Breast epithelium (tissue), 4 donors: ENCODE measurements at regions not wholly inside any gene's neighbourhood (a gene's known extent, or its start where the extent isn't known, plus 50 kb on each side); places are given as distances from the start of the nearest gene placed in this dataset.

Experiments used
- DNase-seq, 2 donors: peaks; one replicate each; pipeline ENCODE4 v3.0.0-alpha.2; 2019; ENCODE audit warnings: low spot score in 2 of 2
- H3K27ac ChIP-seq, 2 donors: fragments of 200-600 bp; sonication (generic) in 1 of 2; one replicate each; pipeline ENCODE4 v1.5.1; 2016 to 2019; ENCODE audit warnings: mild to moderate bottlenecking in 1 of 2
- H3K27me3 ChIP-seq, 2 donors: fragments of 200-600 bp; sonication (generic) in 1 of 2; one replicate each; pipeline versions ENCODE4 v1.5.1 to v1.6.0; 2017 to 2019; ENCODE audit warnings: control low read depth in 1 of 2, mild to moderate bottlenecking in 1 of 2
- H3K36me3 ChIP-seq: fragments of 200-600 bp; one replicate; pipeline ENCODE4 v1.5.1; 2019
- H3K4me1 ChIP-seq, 2 donors: fragments of 200-600 bp; sonication (generic); one replicate each; pipeline ENCODE4 v1.5.1; 2016 to 2019; ENCODE audit warnings: control low read depth in 1 of 2
- H3K4me3 ChIP-seq, 3 donors: fragments of 200-600 bp; sonication (generic); 1 replicate in 2 of 3; 2 replicates in 1 of 3; pipeline ENCODE4 v1.5.1; 2016 to 2019; ENCODE audit warnings: mild to moderate bottlenecking in 3 of 3, moderate library complexity in 2 of 3
- H3K9me3 ChIP-seq, 2 donors: fragments of 200-600 bp; sonication (generic) in 1 of 2; one replicate each; pipeline ENCODE4 v1.5.1; 2016 to 2019; ENCODE audit warnings: control low read depth in 1 of 2
- CTCF ChIP-seq, 3 donors: fragments of 450-650 bp; IDR thresholded peaks; one replicate each; pipeline ENCODE4 v1.5.1; 2016 to 2017; ENCODE audit warnings: antibody characterized with exemption in 3 of 3, mild to moderate bottlenecking in 3 of 3, moderate library complexity in 3 of 3
- POLR2A ChIP-seq: fragments of 450-650 bp; IDR thresholded peaks from one replicate; pipeline ENCODE4 v1.6.1; 2016; ENCODE audit warnings: antibody characterized with exemption, mild to moderate bottlenecking, moderate library complexity
- POLR2AphosphoS5 ChIP-seq, 3 donors: sonication (generic); formaldehyde crosslinking; IDR thresholded peaks; one replicate each; pipeline ENCODE4 v1.6.1; 2017; ENCODE audit warnings: antibody characterized with exemption in 3 of 3
- intact Hi-C: fragments of 100-400 bp; cut with DNase I; formaldehyde crosslinking; loops from one replicate; pipeline ENCODE4 v1.15.1; 2023; ENCODE audit warnings: low total_unique reads

- H3K4me3 ChIP-seq = no peak overlapping the region
- no peaks in the 10 kb centered on the region for H3K9me3 ChIP-seq
- TF ChIP-seq POLR2AphosphoS5 (IDR thresholded peaks at IDR 0.05) = no peak
- TF ChIP-seq CTCF (IDR thresholded peaks at IDR 0.05) = no peak
- intact Hi-C loops = no loop called here
- no peaks in the 10 kb centered on the region for H3K27me3 ChIP-seq
- no peak for DNase-seq
- no peak overlapping the region for H3K27ac ChIP-seq
- no peaks in the 10 kb centered on the region for H3K36me3 ChIP-seq
- H3K4me1 ChIP-seq = no peaks in the 10 kb centered on the region
These were observed 84.4 kb upstream of the FAM171A1 start for GRCh38 chr10:15455456-15455855.

GRCh38 chr10:15453926-15454325, 82.8 kb upstream of the FAM171A1 start:
- TF ChIP-seq CTCF (IDR thresholded peaks at IDR 0.05) = no peak
- no peak for TF ChIP-seq POLR2A
- TF ChIP-seq POLR2AphosphoS5 (IDR thresholded peaks at IDR 0.05) = no peak
- Histone ChIP-seq H3K9me3 (no peaks in the 10 kb centered on the region), H3K36me3 (no peaks in the 10 kb centered on the region), H3K4me3 (no peak overlapping the region), H3K27ac (no peak overlapping the region), H3K4me1 (no peaks in the 10 kb centered on the region), H3K27me3 (no peaks in the 10 kb centered on the region)
- intact Hi-C loops = no loop called here
- DNase-seq = no peak

DNA sequence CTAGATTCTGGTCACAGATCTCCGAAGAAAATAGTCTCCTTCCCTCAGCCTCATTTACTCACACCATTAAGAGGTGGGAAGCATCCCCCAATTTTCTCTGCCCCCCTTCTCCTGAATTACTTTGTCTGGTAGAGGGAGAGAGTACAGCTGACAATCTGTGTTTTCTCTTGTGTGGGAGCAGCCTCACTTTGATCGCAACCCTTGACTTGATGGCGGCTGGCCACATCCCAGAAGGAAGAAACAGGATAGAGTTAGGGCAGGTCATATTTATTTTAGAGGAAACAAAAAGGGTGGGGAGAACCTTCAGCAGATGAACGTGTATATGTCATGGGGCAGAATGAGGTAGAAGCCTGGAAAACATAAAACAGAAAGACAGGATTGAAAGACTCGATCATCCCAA, 82.4 kb upstream of the FAM171A1 start:
- no peak for TF ChIP-seq POLR2AphosphoS5 (IDR thresholded peaks at IDR 0.05)
- TF ChIP-seq CTCF (IDR thresholded peaks at IDR 0.05) = no peak
- TF ChIP-seq POLR2A = no peak
- Histone ChIP-seq H3K4me3 (no peak overlapping the region), H3K36me3 (no peaks in the 10 kb centered on the region), H3K27me3 (no peaks in the 10 kb centered on the region), H3K27ac (no peak overlapping the region), H3K9me3 (no peaks in the 10 kb centered on the region), H3K4me1 (no peaks in the 10 kb centered on the region)
- intact Hi-C loops = no loop called here
- no peak for DNase-seq

DNA sequence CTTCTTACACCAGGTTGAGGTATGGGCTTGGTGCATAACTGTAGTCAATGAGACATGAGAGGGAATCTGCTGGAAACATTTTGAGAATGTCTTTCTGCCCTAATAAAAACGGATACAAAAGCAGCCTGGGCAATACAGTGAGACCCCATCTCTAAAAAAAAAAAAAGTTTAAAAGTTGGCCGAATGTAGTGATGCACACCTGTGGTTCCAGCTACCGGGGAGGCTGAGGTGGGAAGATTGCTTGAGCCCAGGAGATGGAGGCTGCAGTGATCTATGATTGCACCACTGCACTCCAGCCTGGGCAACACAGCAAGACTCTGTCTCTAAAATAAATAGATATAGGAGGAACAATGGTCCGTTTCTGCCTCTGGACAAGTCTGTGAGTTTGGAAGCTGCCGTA, 81.5 kb upstream of the FAM171A1 start:
- intact Hi-C loops = no loop called here
- H3K4me1 ChIP-seq = no peaks in the 10 kb centered on the region
- H3K9me3 ChIP-seq = no peaks in the 10 kb centered on the region
- no peak for TF ChIP-seq CTCF (IDR thresholded peaks at IDR 0.05)
- TF ChIP-seq POLR2AphosphoS5 (IDR thresholded peaks at IDR 0.05) = no peak
- TF ChIP-seq POLR2A = no peak
- H3K4me3 ChIP-seq = no peak overlapping the region
- H3K27ac ChIP-seq = no peak overlapping the region
- no peak for DNase-seq
- no peaks in the 10 kb centered on the region for H3K27me3 ChIP-seq
- H3K36me3 ChIP-seq = no peaks in the 10 kb centered on the region

DNA sequence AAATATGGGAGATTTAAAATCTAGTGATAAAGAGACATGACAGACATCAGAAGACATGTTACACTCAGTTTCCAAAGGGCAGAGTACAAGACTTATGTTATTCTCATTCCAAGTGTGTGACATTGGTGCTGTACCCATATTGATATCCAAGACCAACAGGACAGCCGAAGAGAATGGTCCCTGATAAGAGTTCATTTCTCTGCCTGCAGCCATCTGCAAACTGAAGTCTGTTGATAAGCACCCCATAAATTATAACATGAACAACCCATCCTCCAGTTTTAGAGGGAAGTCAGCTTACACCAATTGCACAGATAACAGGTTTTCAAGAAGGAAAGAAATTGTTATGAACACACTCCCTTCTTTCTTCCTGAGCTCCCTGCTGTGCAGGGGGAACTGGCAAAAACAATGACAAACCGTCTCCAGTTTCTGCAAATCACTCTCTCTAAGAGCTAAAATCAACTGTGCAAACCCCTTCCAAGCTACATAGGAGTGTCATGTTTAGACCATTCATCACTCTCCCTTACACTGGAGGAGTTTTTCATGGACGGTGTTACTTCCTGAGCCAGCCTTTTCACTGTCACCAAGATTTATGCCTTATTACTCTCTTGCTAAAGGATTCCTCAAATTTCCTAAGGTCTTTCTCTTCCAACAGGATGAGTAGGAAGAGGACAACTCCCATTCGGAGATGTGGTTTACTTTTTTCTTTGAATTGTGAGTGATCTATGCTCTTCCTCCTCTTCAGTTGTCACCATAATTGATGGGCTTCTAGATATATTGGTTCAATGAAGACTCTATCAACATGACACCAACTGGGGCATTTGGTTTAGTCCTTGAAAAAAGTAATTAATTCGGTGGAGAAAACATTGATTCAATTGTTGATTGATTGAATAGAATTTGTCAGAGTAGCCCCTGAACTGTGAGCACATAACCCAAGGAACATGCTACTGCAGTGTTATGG, 80.3 kb upstream of the FAM171A1 start:
- H3K27ac ChIP-seq = no peak overlapping the region
- intact Hi-C loops = no loop called here
- no peak for TF ChIP-seq POLR2AphosphoS5 (IDR thresholded peaks at IDR 0.05)
- no peak for TF ChIP-seq POLR2A
- no peak for TF ChIP-seq CTCF (IDR thresholded peaks at IDR 0.05)

More for the DNA sequence above, 80.3 kb upstream of the FAM171A1 start:
- no peak for DNase-seq
- H3K9me3 ChIP-seq = no peaks in the 10 kb centered on the region
- no peak overlapping the region for H3K4me3 ChIP-seq
- no peaks in the 10 kb centered on the region for H3K27me3 ChIP-seq
- H3K4me1 ChIP-seq = no peaks in the 10 kb centered on the region
- no peaks in the 10 kb centered on the region for H3K36me3 ChIP-seq
